NCI-H2107 treated with DMSO at 0.1 percent for 48 hours (cell line): ENCODE measurements at regions not wholly inside any gene's neighbourhood (a gene's known extent, or its start where the extent isn't known, plus 50 kb on each side); places are given as distances from the start of the nearest gene placed in this dataset.
"Not testable (repeated sequence)": the region's sequence is repeated elsewhere in the genome, so short reads cannot be mapped to it uniquely, and the experiment has no call there.

Experiments used
- DNase-seq: peaks from one replicate; lab custom pipeline; 2025; ENCODE audit not compliant: unreplicated experiment; lab: John Stamatoyannopoulos, UW

DNA sequence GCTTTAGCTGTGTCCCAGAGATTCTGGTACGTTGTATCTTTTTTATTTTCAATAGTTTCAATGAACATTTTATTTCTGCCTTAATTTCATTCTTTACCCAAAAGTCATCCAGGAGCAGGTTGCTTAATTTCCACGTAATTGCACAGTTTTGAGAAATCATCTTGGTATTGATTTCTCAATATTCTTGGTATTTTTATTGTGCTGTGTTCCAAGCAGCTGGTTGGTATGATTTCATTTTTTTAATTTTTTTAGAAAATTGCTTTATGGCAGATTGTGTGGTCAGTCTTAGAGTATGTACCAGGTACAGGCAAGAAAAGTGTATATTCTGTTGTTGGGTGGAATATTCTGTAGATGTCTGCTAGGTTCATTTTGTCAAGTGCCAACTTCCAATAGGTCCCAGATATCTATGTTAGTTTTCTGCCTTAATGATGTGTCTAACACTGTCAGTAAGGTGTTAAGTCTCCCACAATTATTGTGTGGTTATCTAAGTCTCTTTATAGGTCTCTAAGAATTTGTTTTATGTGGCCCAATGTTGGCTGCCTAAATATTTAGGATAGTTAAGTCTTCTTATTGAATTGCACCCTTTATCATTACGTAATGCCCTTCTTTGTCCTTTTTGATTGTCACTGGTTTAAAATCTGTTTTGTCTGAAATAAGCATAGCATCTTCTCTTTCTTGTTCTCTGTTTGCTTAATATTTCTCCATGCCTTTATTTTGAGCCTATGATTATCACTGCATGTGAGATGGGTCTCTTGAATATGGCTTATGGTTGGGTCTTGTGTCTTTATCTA, 366.9 kb upstream of the IRAK1BP1 start:
- no peak for DNase-seq

DNA sequence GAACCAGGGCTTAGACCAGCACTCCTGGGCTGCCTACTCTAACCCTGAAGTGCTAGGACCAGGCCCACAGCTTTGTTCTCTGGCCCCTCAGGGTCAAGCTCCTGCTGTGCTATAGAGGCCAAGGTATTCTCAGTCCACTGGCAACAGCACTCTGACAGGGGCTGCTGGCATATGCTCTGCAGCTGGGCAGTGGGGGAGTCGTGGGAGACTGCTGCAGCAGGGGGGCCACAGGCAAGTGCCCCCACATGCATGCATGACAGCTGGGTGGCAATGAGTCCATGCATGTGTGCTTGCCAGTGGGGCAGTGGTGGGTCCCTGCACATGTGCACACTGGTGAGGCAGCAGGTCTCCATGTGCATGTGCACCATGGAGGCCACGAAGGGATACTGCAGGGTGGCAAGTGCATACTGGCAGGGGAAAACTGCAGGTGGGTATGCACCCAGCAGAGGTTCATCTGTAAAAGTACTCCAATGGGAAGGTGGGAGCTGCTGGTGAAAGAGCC, 364.9 kb upstream of the IRAK1BP1 start:
- DNase-seq = no peak

DNA sequence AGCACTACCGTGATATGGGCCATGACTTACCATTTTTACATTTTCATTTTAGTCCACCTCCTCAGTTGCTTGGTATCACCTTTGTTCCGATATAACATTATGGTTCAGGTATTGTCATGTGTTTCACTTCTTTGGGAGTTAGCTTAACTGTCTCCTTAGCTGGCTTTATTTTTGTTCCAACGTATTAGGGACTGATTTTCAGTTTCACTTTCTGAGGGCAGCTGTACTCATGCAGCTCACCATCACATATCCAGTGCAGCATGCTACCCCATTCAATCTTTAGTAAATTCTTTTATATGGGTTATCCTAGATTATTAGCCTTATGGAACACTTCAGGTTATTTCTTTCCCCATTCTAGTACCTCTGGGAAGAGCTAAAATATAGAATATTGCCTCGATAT, 362.2 kb upstream of the IRAK1BP1 start:
- no peak for DNase-seq

DNA sequence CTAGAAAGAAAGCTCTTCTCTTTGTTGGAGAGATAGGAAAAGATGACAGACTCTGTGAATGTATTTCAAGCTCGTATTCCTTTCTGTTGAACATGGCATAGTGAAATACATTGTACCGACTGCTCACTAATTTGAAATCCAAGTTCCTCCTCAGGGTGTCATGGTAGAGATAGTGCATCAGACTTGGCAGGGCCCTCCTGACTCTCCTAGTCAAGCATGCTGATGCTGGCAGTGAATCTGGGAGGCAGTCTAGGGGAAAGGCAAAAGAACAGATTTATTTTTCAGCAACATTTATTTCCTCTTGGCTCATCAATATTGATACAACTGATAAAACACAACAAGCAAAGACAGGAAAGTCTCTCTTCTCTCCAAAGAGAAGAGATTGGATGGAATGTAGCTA, 356.3 kb upstream of the IRAK1BP1 start:
- no peak for DNase-seq

DNA sequence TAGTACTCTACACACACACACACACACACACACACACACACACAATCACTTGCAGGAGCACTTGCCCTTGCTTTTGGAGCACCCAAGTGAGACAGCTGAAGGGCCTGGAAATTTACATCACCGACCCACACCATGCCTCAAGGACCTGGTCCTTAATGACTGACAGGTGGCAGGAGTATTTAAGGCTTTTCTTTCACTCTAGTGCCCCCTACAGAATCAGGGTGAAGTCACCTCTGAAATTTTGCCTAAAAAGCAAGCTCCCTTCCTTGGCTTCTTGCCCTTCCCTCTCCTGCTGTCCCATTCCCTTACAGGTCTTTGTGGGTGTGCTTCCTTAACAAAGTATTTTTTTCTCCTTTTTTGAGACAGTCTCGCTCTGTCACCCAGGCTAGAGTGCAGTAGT, 353.5 kb upstream of the IRAK1BP1 start:
- DNase-seq = no peak

DNA sequence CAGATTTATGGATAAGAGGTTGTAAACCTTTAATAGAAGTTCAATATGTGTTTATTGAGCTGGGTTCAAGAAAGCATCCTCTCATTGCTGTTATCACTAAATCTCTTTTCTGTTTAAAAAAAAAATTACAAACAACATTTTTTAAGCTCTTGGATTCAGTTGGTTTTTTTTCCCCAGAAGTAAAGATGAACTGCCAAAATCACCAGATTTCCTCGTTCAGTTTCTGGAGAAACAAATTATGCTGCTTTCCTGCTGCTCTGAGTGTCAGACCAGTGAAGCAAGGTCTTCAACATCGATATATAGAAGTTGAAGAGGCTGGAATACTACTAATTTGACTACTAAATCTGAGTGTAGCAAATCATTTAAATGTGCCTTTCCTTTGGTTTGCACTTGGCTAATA, 352.1 kb upstream of the IRAK1BP1 start:
- no peak for DNase-seq

DNA sequence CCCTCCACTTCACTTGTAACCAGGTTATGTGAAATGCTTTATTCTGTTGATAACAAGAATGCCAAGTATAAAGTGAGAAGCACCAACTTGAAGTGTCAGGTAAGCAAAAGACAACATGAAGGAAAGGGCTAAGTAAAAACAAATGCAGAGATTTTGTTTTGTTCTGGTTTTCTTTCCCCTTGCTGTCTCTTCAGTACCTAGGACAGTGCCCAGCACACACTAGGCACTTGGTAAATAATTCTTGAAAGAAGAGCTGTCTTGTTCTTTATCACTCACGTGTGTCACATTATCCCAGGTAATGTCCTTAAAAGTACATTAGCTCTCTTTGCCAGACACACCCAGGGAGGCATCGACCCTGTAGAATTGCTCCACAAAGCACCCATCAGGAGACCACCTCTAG, 350.0 kb upstream of the IRAK1BP1 start:
- DNase-seq = no peak

DNA sequence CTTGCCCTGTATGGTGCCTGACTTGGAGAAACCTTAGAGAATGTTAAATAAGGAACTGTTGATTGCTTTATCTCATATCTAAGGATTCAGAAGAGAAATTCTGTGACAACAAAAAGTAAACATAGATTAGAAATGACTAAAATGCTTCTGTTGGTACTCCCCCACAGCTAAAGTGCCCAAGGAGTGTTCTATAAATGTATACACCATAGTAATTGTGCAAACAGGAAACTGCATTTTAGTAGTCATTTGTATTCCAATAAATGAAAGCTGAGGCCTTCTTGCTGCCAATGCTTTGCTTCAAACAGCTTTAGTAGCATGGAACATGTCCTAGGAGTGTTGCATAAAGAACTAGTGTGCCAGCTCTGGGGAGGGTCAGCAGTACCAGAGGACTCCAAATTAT, 343.7 kb upstream of the IRAK1BP1 start:
- no peak for DNase-seq

DNA sequence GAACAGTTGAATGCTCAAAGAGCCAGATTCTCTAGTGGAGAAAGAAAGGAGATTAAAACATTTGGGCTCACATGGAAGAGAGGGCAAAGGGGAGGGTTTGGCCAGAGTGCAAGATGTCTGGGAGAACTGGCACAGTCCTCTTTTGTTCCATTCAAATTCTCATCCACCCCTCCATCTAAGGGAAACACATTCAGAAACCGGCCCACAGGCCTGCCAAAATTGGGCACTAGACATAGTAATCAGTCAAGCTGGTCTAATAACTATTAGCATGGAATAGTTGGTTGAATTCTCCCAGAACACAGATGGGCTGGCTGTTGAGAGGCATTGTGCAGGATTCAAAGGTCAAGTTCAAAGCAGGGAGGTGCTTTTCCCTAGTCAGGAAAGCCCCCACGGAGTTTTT, 341.4 kb upstream of the IRAK1BP1 start:
- no peak for DNase-seq

DNA sequence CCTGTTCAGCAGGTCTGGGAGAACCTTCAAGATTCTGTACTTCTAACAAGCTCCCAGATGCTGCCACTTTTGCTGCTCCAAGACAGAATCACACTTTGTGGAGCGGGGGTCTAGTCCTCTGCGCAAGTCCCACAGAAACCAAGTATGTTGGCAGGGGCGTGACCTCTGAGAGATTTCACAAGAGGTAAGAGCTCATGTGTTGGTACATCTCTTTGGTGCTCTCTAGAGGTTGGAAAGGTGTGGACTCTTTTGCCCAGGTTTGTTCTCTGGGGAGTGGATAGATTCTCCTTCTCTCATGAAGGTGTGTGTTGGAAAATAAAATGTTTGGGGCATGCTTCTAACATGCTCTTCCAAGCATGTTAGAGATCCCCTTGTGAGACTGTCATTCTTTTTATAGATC, 340.9 kb upstream of the IRAK1BP1 start:
- DNase-seq = no peak

DNA sequence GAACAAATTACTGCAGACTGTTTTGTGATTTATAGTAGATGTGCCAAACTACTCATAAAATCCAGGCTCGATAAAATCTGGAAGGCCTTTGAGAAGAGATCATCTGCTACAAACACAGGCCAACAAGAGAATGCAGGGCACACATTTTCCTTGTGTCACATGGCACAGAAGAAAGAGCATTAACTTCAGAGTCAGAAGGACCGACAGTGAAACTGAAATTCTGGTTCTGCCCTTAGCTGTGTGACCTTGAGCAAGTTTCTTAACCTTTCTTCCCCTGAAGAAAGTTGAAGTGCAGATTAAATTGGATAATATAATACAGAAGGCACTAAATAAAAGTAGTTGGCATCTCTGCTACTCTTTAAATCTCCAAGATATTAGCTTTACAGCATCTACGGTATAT, 338.4 kb upstream of the IRAK1BP1 start:
- DNase-seq = no peak

DNA sequence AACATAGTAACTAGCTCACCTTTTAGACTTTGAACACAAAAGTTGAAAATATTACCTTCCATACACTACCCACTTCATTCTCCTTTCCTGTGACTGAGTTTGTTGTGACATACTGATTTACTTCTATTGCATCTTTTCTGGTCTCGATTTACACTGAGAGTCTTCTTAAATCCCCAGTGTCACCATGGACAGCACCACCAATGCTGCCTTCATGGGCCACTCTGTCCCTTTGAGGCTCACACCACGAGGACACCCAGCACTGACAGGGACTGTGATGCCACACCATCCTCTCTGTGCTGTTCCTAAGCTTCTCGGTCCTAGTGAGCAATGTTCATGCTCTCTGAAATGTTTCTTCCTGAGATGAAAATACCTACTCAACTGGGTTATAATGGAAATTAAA, 337.1 kb upstream of the IRAK1BP1 start:
- no peak for DNase-seq

DNA sequence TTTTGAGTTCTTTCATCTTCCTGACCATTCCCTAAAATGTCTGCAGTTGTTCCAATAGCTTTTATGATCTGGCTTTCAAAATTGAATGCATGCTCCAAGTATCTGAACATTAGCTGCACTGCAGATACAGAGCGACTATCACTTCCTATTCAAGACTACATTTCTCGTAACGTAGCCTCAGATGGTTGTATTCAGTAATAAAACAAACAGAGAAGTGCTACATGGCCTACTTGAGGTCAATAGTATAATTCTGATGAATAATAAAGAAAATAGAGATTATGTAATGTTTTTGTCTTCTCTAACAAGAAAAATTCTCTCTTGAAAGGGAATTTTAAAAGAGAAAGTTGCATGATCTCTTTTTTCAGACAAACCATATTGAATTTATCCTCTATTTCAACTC, 333.9 kb upstream of the IRAK1BP1 start:
- DNase-seq = no peak

DNA sequence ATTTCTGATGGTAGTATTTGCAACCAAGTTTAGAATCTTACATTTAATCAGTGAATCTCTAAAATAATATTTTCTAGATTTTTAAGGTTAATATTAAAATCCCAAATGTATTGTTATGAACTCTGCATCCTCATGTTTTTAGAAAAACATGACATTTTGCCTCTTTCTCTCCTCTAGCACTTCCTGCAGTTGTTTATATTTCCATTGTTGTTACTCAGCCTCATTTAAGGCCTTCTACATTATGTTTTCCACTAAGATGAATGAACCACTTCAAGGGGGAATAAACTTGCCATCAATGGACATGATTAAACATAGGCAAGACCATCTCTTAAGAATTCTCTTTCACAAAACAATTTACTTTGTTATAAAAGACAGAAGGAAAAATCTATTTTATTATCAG, 333.5 kb upstream of the IRAK1BP1 start:
- no peak for DNase-seq

DNA sequence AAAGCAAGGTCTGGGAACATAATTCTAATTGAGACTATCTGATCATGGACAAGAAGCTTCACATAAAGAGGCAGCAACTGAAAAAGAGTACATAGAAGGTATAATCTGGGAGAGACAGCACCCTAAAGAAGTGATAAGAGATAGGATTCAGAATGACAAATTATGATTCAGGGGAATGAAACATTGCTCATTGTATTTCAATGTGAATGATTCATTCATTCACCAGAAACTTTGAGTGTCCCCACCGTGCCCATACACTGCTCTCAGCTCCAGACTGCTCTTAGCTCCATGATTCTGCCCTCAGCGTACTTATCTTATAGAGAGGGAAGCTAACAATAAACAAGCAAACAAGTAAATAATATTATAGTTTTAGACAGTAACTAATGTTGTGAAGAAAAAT, 329.3 kb upstream of the IRAK1BP1 start:
- DNase-seq = no peak

DNA sequence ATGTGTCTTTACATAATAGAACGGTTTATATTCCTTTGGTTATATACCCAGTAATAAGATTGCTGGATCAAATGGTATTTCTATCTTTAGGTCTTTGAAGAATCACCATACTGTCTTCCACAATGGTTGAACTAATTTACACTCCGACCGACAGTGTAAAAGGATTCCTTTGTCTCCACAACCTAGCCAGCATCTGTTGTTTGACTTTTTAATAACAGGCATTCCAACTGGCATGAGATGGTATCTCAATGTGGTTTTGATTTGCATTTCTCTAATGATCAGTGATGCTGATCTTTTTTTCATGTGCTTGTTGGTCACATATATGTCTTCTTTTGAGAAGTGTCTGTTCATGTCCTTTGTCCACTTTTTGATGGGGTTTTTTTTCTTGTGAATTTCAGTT, 319.7 kb upstream of the IRAK1BP1 start:
- DNase-seq = not testable (repeated sequence)

DNA sequence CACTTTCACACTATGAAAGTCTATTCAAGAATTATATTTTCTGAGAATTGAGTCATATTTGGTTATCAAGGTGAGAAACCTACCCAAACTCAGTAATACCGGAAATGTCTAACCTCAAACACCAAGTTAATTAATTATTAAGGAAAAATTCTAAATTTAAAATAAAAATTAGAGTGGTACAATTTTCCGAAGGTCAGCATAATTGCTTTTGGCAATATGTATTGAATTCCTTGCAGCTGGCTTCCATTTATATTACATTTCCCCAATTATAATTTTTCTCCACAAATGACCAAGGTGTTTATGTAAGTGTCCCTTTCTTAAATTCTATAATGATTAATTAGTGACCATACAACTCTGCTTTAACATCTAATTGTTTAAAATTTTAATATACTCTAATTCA, 316.0 kb upstream of the IRAK1BP1 start:
- DNase-seq = no peak

DNA sequence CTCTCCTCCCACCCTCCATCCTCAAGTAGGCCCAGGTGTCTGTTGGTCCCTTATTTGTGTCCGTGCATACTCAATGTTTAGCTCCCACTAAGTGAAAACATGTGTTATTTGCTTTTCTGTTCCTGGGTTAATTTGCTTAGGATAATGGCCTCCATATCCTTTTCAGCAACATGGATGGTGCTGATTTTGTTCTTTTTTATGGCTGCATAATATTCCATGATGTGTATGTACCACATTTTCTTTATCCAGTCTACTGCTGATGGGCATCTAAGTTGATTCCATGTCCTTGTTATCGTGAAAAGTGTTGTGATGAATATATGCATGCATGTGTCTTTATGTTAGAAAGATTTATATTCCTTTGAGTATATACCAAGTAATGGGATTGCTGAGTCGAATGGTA, 314.9 kb upstream of the IRAK1BP1 start:
- DNase-seq = no peak

DNA sequence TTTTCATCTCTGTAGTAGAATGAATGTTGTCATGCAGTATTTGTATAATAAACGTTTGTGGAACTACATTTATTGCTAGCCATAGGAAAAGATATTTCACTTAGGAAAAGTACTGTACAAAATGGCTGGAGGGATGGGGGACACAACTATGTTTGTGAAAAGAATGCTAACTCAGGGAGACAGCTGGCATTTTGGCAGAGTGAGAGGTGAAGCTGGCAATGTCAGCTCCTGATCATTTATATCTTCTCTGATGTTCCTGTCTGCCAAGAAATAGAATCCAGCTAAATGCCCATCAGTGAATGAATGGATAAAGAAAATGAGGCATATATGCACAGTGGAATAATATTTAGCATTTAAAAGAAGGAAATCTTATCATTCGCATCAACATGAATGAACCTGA, 313.0 kb upstream of the IRAK1BP1 start:
- DNase-seq = no peak

DNA sequence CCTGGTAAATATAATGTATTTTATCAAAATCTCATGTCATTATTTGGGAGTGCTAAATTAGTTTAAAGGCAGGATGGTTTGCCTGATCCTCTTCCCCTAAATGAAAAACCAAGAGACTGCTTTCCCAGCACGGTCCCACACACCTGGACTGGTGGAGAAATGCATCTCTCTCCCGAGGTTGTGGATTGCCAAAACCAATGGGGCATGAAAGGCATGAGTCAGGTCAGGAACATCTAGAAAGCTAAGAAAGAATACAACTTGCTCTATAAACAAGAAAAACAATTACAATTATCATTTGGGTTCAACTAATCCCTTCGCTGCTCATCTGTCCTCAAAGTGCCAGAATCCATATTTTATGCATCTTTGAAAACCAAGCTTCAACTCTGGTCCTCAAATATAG, 308.3 kb upstream of the IRAK1BP1 start:
- no peak for DNase-seq

DNA sequence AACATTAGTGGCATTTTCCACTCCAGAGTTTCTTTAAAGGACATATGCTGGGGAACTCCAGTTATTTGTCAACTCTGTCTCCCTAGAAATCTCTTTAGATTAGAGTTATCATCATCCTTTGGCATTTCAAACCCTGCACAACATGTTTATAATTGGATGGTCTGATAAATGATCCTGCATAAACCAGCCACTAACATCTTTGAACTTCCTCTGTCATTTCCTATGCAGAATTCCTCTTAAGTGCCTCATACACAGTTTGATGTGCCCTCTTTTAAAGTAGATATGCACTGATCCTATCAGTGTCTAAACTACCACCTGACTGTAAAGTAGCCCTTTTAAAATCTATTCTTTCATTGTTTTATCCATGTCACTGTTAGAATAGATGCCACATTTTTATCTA, 306.3 kb upstream of the IRAK1BP1 start:
- DNase-seq = no peak

DNA sequence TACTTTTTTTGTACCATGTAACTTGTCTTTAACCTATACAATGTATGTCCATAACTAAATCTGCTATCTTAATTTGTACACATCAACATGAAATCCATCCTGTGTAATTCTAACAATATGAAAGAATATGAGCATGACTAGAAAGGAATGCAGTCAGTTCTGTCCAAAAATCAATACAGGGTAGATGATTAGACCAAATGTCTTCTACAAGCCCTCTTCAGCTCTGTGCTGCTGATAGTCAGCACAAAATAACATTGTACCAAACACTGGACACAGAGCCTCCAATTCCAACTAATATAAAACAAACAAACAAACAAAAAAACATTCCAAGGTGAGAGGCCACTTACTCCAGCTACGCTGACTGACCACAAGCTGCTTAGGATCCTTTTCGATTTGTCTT, 301.4 kb upstream of the IRAK1BP1 start:
- no peak for DNase-seq

DNA sequence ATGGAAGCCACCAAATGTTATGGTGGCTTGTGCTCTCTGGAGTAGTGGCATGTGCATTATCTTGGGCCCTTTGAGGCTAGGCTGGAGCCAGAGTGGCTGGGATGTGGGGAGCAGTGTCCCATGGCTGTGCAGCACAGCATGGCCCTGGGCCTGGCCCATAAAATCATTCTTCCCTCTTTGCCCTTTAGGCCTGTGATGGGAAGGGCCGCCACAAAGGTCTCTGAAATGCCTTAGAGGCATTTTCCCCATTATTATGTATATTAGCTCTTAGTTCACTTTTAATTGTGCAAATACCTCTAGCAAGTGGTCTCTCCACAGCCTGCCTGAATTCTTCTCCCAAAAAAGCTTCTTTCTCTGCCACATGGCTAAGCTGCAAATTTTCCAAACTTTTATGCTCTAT, 297.3 kb upstream of the IRAK1BP1 start:
- DNase-seq = no peak
